ENCODE measurements at regions not wholly inside any gene's neighbourhood (a gene's known extent, or its start where the extent isn't known, plus 50 kb on each side); places are given as distances from the start of the nearest gene placed in this dataset.

- Histone ChIP-seq H3K27ac (no peak overlapping the region), H3K4me3 (no peak overlapping the region)
Observed at GRCh38 chr1:36588972-36589371, 106.3 kb upstream of the CSF3R start.

- Histone ChIP-seq H3K27ac (no peak overlapping the region), H3K4me3 (no peak overlapping the region)
Observed at GRCh38 chr1:36585569-36586548, 103.1 kb upstream of the CSF3R start.

GRCh38 chr1:36584874-36585453 lies 102.3 kb upstream of the CSF3R start:
- Histone ChIP-seq H3K4me3 (no peak overlapping the region), H3K27ac (no peak overlapping the region)

GRCh38 chr1:36583980-36584782 lies 101.5 kb upstream of the CSF3R start:
- Histone ChIP-seq H3K27ac (no peak overlapping the region), H3K4me3 (no peak overlapping the region)

- no peak overlapping the region for H3K4me3 ChIP-seq
- H3K27ac ChIP-seq: no peak overlapping the region
Observed at GRCh38 chr1:36583080-36583479, 100.4 kb upstream of the CSF3R start.

- Histone ChIP-seq H3K27ac (no peak overlapping the region), H3K4me3 (no peak overlapping the region)
Observed at GRCh38 chr1:36582066-36582755, 99.5 kb upstream of the CSF3R start.

- Histone ChIP-seq H3K27ac (no peak overlapping the region), H3K4me3 (no peak overlapping the region)
Observed at GRCh38 chr1:36580524-36580923, 97.8 kb upstream of the CSF3R start.

- Histone ChIP-seq H3K4me3 (no peak overlapping the region), H3K27ac (no peak overlapping the region)
Observed at GRCh38 chr1:36579039-36579438, 96.3 kb upstream of the CSF3R start.

- no peak overlapping the region for H3K4me3 ChIP-seq
- no peak overlapping the region for H3K27ac ChIP-seq
Observed at GRCh38 chr1:36576551-36577110, 93.9 kb upstream of the CSF3R start.

- Histone ChIP-seq H3K4me3 (no peak overlapping the region), H3K27ac (no peak overlapping the region)
Observed at GRCh38 chr1:36576118-36576517, 93.4 kb upstream of the CSF3R start.

- no peak overlapping the region for H3K4me3 ChIP-seq
Observed at GRCh38 chr1:36573445-36573844, 90.7 kb upstream of the CSF3R start.

GRCh38 chr1:36572906-36573305 lies 90.2 kb upstream of the CSF3R start:
- H3K27ac ChIP-seq: no peak overlapping the region
- no peak overlapping the region for H3K4me3 ChIP-seq

More at GRCh38 chr1:36573445-36573844, 90.7 kb upstream of the CSF3R start:
- H3K27ac ChIP-seq: no peak overlapping the region

GRCh38 chr1:36572142-36572715 lies 89.5 kb upstream of the CSF3R start:
- H3K27ac ChIP-seq: no peak overlapping the region
- no peak overlapping the region for H3K4me3 ChIP-seq

- Histone ChIP-seq H3K27ac (no peak overlapping the region), H3K4me3 (no peak overlapping the region)
Observed at GRCh38 chr1:36571106-36571505, 88.4 kb upstream of the CSF3R start.

GRCh38 chr1:36570478-36571060 lies 87.9 kb upstream of the CSF3R start:
- Histone ChIP-seq H3K27ac (no peak overlapping the region), H3K4me3 (no peak overlapping the region)

- no peak overlapping the region for H3K27ac ChIP-seq
- H3K4me3 ChIP-seq: no peak overlapping the region
Observed at GRCh38 chr1:36570006-36570405, 87.3 kb upstream of the CSF3R start.

- Histone ChIP-seq H3K4me3 (no peak overlapping the region), H3K27ac (no peak overlapping the region)
Observed at GRCh38 chr1:36567601-36568341, 85.1 kb upstream of the CSF3R start.
